Amniotic epithelial cell (primary cell): ENCODE measurements at regions not wholly inside any gene's neighbourhood (a gene's known extent, or its start where the extent isn't known, plus 50 kb on each side); places are given as distances from the start of the nearest gene placed in this dataset.

Experiments
- DNase-seq: peaks from one replicate; pipeline ENCODE4 v3.0.0-alpha.2; 2010; ENCODE audit warnings: low read depth

DNA sequence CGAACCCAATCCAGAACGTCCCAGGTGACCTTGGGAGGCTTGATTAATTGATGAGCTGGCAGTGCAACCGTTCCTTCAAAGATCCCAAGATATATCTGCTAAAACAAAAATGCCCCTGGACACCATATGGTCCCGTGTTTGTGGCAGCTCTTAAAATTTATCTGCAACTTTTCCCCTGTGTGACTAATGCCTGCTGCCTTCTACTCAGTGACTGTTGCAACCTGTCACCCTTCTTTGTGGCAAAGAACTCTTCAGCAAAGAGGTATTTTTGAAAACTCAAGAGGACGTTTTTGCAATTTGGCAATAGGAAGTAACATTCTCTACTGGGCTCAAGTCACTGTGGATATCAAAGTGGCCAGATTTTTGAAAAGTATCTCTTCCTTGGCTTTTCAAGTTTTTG, 75.8 kb upstream of the SOD3 start:
- no peak for DNase-seq

DNA sequence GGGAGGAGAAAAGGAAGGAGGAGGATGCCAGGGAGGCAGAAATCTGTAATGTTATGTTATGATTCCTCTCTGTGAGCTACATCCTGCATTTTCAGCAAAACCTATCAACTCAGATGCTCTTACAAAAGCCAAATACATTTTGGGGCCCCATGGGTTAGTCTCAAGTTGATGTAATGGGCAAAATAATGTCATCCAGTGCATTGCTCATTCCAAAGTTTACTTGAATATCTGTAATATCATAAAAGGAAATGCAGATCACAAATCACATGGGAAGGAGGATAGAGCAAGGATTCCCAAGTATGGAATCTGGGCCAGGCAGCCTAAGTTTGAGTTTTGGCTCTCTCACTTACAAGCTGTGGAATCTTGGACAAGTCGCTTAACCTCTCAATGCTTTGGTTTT, 74.9 kb upstream of the SOD3 start:
- no peak for DNase-seq

DNA sequence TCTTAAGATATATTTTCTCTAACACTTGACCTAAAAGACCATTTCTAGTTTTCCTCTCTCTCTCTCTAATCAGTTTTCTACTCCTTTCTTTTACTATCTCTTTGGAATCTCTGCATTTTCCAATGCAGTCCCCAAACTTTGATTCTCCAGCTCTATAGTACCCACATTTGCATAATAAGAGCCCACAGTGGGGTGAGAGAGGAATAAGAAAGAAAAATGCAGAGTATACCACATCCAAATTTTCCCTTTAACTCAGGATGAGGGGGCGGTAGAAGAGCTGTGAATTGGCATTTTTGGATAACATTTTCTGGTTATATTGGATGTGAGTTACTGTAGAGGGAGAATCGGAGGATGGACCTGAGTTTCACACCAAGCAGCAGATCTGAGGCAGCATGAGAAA, 74.4 kb upstream of the SOD3 start:
- DNase-seq, result no peak

DNA sequence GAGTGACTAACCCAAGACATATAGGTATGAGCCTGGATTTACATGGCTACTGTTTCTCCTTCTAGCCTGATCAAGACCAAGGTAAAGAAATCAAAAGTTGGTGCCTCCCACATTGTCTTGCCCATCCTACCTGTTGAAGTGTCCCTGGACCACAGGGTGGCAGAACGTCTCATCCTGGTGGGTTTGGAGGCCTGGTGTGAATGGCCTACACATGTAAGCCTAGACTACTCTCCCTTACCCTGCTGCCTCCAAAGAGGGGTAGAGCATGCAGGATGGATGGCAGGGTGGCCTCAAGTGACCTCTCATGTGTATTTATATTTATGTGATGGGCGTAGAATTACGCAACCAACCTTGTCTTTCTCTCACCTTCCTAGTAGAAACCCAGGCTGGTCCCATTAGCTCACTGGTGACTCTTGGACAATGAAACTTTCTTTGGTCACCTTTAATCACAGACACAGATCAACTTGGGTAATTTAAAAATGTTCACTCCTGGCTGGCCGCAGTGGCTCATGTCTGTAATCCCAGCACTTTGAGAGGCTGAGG, 73.3 kb upstream of the SOD3 start:
- DNase-seq, result no peak

DNA sequence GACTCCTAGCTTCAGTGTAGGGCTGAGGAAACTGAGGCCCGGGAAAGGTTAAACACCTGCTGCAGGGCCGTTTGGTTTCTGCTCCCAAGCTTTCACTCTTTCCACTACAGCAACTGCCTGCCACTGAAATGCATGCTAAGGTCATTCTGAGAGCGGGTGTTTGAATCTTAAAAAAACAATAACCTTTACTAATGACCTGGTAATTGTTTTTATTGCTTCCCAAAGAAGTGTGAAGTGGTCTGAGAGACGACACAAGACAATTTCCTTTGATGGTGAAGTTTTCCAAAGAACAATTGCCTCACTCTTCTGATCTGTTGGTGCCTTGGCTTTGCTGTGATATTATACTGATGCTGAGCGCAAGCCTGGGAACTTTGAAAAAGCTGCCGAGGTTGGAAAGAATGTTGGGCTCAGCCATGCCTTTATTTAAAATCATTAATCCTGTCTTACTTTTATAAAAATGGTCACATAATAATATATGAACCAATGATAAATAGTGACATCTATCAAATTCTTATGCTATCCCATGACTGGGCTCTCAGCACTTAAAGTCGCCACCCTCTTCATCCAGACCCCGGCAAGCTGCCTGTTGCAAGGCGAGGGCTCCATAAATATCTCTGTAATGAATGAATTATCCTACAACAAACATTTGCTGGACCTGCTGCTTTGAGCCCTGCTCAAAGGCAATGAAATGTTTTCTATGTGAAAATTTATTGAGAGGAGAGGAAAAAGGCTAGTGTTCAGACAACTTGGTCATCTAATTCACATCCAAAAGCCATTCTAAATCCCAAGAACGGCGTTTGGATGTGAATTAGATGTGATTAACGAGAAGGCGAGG, 67.8 kb upstream of the SOD3 start:
- no peak for DNase-seq

DNA sequence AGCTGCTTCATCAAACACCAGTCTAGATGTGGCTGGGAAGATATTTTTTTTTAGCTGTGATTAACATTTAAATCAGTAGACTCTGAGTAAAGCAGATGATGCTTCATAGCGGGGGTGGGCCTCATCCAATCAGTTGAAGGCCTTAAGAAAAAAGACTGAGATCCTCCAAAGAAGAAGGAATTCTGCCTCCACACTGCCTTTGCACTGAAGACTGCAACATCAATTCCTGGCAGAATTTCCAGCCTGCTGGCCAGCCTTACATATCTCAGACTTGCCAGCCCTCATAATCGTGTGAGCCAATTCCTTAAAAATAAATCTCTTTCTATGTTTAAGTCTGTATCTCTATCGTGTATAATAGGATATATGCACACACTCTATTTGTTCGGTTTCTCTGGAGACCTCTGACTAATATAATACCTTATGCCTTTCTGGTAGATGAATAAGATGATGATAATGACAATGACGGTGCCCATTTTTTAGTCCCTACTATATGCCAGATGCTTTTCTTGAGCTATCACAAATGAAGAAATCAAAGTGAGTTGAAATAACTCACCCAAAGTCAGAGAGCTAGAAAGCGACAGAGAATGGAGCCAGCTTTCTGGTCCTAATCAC, 66.1 kb upstream of the SOD3 start:
- no peak for DNase-seq

DNA sequence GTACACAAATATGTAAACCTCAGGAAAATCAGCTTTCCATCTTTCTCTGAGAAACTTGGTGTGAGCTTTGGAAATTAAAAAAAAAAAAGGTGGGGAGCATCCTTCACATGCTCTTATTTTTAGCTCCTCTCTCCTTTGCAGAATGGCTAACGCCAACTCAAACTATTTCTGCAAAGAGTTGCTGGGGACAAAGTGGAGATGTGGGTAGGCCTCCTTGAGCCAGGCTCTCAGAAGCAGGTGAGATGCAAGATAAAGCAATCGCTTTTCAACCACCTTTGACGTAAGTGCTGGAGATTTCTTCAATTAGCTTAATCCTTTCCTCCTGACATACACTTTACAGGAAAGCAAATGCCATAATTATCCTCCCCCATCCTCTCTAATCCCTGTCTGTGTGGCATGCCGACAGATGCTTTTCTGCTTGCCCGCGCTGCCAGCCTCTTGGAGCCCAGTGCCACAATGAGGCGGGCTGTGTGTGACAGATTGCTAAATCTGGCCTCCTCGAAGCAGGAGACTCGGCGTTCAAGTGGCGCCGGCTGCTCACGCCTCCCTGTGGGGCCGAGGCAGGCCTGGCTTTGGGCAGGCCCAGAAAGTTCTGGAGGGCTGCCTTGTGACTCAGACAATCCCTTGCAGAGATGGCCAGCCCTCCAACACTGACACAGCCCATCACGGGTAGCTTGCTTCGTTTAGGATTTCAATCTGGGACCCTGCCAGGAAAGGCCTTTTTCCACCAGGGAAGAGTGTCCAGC, 64.9 kb upstream of the SOD3 start:
- DNase-seq, result no peak

DNA sequence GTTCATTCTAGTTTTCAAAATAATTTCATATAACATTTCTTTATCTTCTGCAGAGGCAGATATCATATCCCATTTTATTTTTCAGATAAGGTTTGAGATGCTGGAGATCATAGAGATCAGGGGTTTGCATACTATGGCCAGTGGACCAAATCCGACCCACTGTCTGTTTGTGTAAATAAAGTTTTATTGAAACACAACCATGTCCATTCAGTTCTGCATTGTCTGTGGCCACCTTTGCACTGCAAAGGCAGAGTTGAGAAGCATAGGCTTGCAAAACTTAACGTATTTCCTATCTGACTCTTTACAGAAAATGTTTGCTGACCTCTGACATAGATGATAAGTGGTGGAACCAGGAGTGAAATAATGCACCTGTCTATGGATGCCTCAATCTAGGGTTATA, 63.9 kb upstream of the SOD3 start:
- no peak for DNase-seq

DNA sequence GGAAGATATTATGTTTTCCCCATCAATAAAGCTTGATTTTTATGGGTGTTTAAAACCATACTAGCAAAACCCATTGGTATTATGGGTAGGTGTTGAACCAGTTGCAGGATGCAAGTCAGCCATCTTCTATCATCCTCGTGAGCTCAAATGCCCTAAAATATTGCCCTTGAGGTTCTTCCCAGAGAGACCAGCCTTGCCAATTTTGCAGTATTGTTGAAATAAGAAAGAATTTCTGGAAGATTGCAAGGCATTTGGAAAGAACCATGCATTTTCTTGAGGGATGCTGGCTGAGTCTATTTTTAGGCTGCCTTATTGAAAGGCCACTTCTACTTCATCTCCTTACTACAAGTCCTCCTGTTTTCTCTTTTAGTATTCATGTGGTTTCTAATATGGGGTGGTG, 60.9 kb upstream of the SOD3 start:
- DNase-seq, result no peak

DNA sequence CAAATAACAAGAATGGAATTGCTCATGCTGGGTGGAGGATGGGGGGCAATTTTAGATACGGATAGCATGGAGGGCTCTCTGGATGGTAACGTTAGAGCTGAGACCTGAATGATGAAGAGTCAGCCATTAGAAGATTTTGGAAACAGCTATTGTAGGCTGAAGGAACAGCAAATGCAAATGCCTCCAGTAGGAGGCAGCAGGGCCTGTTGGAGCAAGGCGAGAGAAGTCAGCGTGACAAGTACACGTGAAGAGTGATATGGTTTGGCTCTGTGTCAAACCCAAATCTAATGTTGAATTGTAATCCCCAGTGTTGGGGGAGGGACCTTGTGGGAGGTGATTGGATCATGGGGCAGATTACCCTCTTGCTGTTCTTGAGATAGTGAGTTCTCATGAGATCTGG, 59.3 kb upstream of the SOD3 start:
- peak; percentile 16 for DNase-seq

DNA sequence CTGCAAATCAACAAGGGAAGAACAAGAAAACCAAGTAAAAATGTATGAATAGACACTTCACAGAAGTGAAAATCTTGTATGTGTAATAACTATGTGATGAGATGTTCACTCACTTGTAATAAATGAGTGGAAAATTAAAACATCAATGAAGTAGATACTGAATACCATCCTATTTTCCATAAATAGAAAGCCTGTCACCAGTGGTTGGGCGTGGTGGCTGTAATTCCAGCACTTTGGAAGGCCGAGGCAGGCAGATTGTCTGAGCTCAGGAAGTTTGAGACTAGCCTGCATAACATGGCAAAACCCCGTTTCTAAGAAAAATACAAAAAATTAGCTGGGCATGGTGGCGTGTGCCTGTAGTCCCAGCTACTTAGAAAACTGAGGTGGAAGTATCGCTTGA, 53.5 kb upstream of the SOD3 start:
- no peak for DNase-seq

DNA sequence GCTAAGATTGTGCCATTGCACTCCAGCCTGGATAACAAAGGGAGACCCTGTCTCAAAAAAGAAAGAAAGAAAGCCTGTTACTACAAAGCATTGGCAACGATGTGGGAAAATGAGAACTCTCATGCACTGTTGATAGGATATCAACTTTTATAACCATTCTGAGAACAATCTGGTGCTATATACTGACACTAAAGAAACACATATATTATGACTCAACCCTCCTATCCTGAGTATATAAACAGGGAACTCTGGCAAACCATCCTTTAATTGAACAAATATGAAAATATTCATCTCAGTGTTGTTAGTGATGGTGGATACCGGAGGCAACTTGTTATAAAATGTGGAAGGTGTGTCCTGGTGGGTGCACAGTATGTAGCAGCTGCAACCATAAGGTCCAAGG, 53.0 kb upstream of the SOD3 start:
- no peak for DNase-seq

DNA sequence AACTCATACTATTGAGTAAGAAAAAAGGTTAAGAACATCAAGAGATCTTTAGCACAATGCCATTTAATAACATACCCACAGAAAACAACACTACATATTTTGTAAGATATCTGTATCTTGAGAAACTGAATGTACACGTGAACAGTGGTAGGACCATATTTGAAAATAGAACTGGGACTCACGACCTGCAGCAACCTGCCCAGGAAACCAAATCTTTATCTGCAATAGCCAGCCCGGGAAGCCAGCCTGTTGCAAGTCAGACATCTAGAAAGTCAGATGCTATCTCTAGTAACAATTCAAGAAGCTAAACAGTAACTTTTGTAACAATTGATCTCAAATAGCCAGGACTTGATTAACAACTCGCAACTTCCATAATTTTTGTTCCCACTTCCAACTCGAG, 52.6 kb upstream of the SOD3 start:
- DNase-seq, result no peak

DNA sequence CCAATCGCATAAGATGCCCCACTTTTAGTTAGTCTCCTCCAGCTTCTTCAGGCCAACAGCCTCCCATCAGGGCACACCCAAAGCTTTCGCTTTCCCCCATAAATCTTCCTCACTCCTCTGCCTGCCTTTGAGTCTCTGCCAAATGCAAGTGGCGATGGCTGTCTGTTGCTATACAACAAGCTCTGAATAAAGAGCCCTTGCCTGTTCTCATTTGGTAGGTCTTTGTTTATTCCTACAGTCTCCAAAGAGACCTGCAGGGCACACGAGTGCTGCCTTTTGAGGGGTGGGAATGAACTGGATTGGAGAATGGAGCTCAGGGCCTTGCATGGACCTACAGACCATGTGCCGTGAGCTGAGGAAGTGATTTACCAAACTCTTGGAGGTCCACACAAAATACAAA, 52.2 kb upstream of the SOD3 start:
- DNase-seq, result no peak

DNA sequence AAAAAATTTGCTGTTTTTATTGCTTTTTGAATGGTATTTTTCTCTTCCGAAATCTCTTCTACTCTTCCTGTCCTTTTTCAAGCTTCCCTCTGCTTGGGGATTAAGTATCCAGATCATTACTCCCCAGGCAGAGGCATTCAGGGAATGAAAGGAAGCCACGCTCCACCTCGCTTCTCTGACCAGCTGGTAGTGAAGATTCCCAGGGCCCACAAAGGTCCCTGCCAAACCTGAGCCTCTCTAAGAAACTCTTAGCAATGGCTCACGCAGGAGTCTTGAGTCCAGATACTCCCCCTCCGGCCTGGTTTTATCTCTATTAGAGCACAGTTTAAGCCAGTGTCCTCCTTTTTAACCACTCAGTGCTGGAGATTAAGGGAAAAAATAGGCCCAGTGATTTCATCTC, 51.4 kb upstream of the SOD3 start:
- DNase-seq, result no peak

DNA sequence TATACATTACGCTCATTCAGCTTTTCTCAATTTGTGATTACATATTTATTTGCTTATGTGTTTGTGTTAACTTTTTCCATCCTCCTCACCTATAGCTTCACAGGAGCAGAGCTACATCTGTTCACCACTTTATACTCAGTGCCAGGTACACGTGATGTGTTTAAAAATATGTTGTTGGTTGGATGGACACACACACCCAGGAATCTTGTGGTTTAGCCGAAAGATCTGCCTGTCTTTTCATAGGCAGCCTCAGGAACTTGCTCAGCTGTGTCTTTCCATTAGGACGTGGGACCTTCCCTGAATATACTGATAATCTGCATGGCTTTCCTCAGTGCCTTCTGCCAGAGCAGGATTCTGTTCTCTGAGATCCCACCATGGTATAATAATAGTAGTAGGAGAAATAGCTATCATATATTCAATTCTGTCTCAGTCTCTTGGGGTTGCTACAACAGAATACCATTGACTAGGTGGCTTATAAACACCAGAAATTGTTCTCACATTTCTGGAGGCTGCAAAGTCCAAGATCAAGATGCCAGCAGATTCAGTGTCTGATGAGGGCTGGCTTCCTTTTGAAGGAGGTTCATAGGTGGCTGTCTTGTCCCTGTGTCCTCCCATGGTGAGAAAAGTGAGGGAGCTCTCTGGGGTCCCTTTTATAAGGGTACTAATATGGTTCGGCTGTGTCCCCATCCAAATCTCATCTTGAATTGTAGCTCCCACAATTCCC, 50.0 kb upstream of the SOD3 start:
- DNase-seq, result no peak
